Cardiac muscle cell (in vitro differentiated cells and primary cell): ENCODE measurements at regions not wholly inside any gene's neighbourhood (a gene's known extent, or its start where the extent isn't known, plus 50 kb on each side); places are given as distances from the start of the nearest gene placed in this dataset.

Source experiments
- DNase-seq, 2 donors: peaks; one replicate each; pipeline versions ENCODE4 v3.0.0 to v3.0.0-alpha.2; 2010 to 2017; ENCODE audit warnings: low read depth in 1 of 2, low spot score in 1 of 2
- H3K27ac ChIP-seq: fragments of 200-600 bp; sonication (generic); 2 replicates; pipeline ENCODE4 v1.5.1; 2016
- H3K27me3 ChIP-seq: fragments of 200-600 bp; sonication (generic); 2 replicates; pipeline ENCODE4 v1.6.0; 2016; ENCODE audit warnings: control low read depth
- H3K36me3 ChIP-seq: fragments of 200-600 bp; sonication (generic); 2 replicates; pipeline ENCODE4 v1.5.1; 2016; ENCODE audit warnings: control low read depth
- H3K4me1 ChIP-seq: fragments of 200-600 bp; sonication (generic); 2 replicates; pipeline ENCODE4 v1.8.1; 2017; ENCODE audit warnings: low read depth, mild to moderate bottlenecking, mixed run types
- H3K4me3 ChIP-seq: fragments of 200-600 bp; sonication (generic); 2 replicates; pipeline ENCODE4 v1.5.1; 2016; ENCODE audit warnings: mild to moderate bottlenecking
- H3K9me3 ChIP-seq: fragments of 200-600 bp; sonication (generic); 2 replicates; pipeline ENCODE4 v1.5.1; 2017; ENCODE audit warnings: low read depth, mild to moderate bottlenecking, control low read depth
- TF ChIP-seq, protein P1 (sequence below): IDR thresholded peaks from 2 replicates; pipeline ENCODE4 v1.5.1; 2012; ENCODE audit warnings: low read depth, mild to moderate bottlenecking, low read length

DNA sequence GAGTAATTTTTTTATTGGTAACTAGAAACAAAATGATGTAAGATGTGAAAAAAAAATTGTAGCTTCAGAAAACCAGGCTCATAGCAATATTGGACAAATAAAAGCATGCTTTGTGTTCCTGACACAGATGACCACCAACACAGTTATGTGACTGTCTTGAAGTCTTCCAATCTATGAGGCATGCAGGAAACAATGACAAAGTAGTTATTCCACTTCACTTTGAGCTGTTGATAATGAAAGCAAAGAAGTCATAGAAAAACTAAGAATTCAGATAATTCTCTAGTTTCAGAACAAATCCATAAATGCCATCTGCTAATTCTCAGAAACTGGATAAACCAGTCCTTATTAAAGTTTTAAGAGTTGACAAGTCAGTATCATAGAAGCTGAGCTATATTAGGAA is 378.4 kb upstream of the SEMA3D start:
- Histone ChIP-seq H3K4me1 (no peaks in the 10 kb centered on the region), H3K9me3 (no peaks in the 10 kb centered on the region), H3K27ac (no peak overlapping the region), H3K27me3 (no peaks in the 10 kb centered on the region), H3K36me3 (no peaks in the 10 kb centered on the region), H3K4me3 (no peak overlapping the region)
- peak in 1 of 2 donors; percentile 7 for DNase-seq
- TF ChIP-seq, protein P1, sequence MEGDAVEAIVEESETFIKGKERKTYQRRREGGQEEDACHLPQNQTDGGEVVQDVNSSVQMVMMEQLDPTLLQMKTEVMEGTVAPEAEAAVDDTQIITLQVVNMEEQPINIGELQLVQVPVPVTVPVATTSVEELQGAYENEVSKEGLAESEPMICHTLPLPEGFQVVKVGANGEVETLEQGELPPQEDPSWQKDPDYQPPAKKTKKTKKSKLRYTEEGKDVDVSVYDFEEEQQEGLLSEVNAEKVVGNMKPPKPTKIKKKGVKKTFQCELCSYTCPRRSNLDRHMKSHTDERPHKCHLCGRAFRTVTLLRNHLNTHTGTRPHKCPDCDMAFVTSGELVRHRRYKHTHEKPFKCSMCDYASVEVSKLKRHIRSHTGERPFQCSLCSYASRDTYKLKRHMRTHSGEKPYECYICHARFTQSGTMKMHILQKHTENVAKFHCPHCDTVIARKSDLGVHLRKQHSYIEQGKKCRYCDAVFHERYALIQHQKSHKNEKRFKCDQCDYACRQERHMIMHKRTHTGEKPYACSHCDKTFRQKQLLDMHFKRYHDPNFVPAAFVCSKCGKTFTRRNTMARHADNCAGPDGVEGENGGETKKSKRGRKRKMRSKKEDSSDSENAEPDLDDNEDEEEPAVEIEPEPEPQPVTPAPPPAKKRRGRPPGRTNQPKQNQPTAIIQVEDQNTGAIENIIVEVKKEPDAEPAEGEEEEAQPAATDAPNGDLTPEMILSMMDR: no peak

DNA sequence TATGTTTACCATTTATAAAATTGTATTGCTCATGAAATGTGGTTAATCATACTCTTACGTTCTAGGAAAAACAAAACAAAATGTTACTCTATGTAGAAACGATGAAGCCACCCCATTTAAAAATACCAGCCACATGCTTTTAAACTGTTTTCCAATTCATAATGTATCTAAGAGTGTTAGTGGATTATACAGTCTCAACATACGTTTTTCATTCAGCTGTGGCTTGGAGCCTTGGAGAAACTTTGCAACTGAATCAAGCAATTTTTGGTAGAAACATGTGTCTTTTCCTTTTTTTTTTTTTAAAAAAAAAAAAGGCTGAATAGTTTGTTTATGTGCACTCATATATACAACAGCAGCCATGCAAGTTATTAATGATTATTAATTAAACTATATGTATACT is 378.0 kb upstream of the SEMA3D start:
- Histone ChIP-seq H3K4me1 (no peaks in the 10 kb centered on the region), H3K9me3 (no peaks in the 10 kb centered on the region), H3K4me3 (no peak overlapping the region), H3K27me3 (no peaks in the 10 kb centered on the region), H3K36me3 (no peaks in the 10 kb centered on the region), H3K27ac (no peak overlapping the region)
- TF ChIP-seq, protein P1: no peak
- DNase-seq: no peak

GRCh38 chr7:85561706-85562105 is 374.9 kb upstream of the SEMA3D start:
- Histone ChIP-seq H3K27ac (no peak overlapping the region), H3K27me3 (no peaks in the 10 kb centered on the region), H3K4me1 (peaks cover 9% of the 10 kb centered on the region), H3K4me3 (no peak overlapping the region), H3K9me3 (no peaks in the 10 kb centered on the region), H3K36me3 (no peaks in the 10 kb centered on the region)
- TF ChIP-seq, protein P1: no peak
- DNase-seq: peak in 1 of 2 donors; percentile 0

DNA sequence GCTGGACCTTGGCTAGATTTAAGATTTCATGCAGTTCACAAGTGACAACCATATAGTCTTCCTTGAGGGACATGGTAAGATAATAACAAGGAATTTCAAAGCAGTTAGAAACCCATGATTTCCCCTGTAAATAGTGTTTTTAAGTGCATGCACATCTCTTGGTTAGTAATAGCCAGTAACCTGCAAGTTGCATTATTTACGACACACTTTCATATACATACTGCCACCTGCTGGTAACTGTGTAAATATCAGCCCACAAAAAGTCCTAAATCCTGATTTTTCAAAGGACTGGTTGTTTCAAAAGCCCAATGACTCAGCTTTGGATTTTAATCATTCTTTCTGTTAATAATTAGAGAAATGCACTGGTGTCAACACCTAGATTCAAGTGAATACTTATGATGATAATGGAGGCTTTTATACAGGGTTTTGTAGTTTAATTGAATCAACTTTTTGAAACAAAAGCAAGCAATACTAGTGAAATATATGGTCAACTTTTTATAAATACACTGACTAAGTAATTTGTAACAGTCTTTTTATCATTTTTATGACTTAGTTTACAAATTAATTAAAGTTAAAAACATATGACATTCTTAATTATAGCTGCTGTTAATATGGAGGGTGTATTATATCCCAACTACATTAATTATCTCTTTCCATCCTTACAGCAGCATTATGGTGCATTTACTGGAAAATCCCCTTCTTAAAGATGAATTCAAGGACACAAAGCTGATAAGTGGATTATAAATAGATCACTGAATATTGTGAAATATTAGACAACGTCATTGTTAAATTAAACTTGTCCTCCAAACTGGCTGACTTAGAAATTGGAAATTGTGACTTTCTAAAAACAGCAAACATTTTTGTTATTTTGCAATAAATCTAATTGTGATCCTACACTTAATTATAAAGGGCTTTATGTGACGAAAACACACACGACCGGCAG is 367.7 kb upstream of the SEMA3D start:
- Histone ChIP-seq H3K27me3 (no peaks in the 10 kb centered on the region), H3K4me3 (no peak overlapping the region), H3K9me3 (no peaks in the 10 kb centered on the region), H3K36me3 (no peaks in the 10 kb centered on the region), H3K27ac (no peak overlapping the region), H3K4me1 (peaks cover 9% of the 10 kb centered on the region)
- peak; percentile 70 to 85 for DNase-seq
- TF ChIP-seq, protein P1: peak; percentile 67

GRCh38 chr7:85535974-85536729 is 349.3 kb upstream of the SEMA3D start:
- Histone ChIP-seq H3K36me3 (no peaks in the 10 kb centered on the region), H3K9me3 (no peaks in the 10 kb centered on the region), H3K27ac (no peak overlapping the region), H3K4me1 (no peaks in the 10 kb centered on the region), H3K4me3 (no peak overlapping the region), H3K27me3 (no peaks in the 10 kb centered on the region)
- TF ChIP-seq, protein P1: no peak
- no peak for DNase-seq
